ENCODE measurements at regions not wholly inside any gene's neighbourhood (a gene's known extent, or its start where the extent isn't known, plus 50 kb on each side); places are given as distances from the start of the nearest gene placed in this dataset.
"Not testable (repeated sequence)": the region's sequence is repeated elsewhere in the genome, so short reads cannot be mapped to it uniquely, and the experiment has no call there.

- H3K27ac ChIP-seq (ENCODE audit: insufficient read depth, low read length), result no peak overlapping the region
- no peak overlapping the region for H3K4me3 ChIP-seq (replicated peaks in 1 of 4; ENCODE audit: control extremely low read depth in 1 of 4, insufficient read depth in 1 of 4, low read depth in 3 of 4, low read length in 4 of 4)
- H3K9ac ChIP-seq (ENCODE audit: insufficient read depth, low read length), result no peak overlapping the region
- TF ChIP-seq CTCF (conservative IDR thresholded peaks at IDR 0.05 in 1 of 2, IDR thresholded peaks at IDR 0.05 in 1 of 2; ENCODE audit: low read depth in 1 of 2, low read length in 2 of 2) (no peak), EZH2 (IDR thresholded peaks at IDR 0.05; ENCODE audit: low read length, missing control alignments) (no peak)
- H3K79me2 ChIP-seq (ENCODE audit: control insufficient read depth, insufficient read depth, low read length), result no peaks in the 10 kb centered on the region
- no peak overlapping the region for H3K4me2 ChIP-seq (ENCODE audit: extremely low read depth, insufficient read depth, low read length)
- H3K27me3 ChIP-seq (ENCODE audit: control insufficient read depth, insufficient read depth, low read length), result no peaks in the 10 kb centered on the region
- no peak for DNase-seq (ENCODE audit: low read depth in 2 of 2)
- H2AFZ ChIP-seq (ENCODE audit: low read length), result no peak overlapping the region
- no peaks in the 10 kb centered on the region for H3K4me1 ChIP-seq (ENCODE audit: control insufficient read depth, extremely low read depth, insufficient read depth, low read length)
- H4K20me1 ChIP-seq (ENCODE audit: control insufficient read depth, extremely low read depth, insufficient read depth, low read length), result no peaks in the 10 kb centered on the region
- H3K9me3 ChIP-seq (ENCODE audit: control insufficient read depth, insufficient read depth, low read depth, low read length), result no peaks in the 10 kb centered on the region
- H3K36me3 ChIP-seq (ENCODE audit: control insufficient read depth, insufficient read depth, low read length), result no peaks in the 10 kb centered on the region
Observed at GRCh38 chr20:54985091-54985490, 509.7 kb downstream of the DOK5 start.

- Histone ChIP-seq H3K27ac (ENCODE audit: insufficient read depth, low read length) (no peak overlapping the region), H3K27me3 (ENCODE audit: control insufficient read depth, insufficient read depth, low read length) (no peaks in the 10 kb centered on the region)
Observed at GRCh38 chr20:54984104-54984448, 508.7 kb downstream of the DOK5 start.

GRCh38 chr20:54983394-54984103 is 508.2 kb downstream of the DOK5 start:
- not testable (repeated sequence) for H3K4me3 ChIP-seq (replicated peaks in 1 of 4; ENCODE audit: control extremely low read depth in 1 of 4, insufficient read depth in 1 of 4, low read depth in 3 of 4, low read length in 4 of 4); H3K4me1 ChIP-seq (ENCODE audit: control insufficient read depth, extremely low read depth, insufficient read depth, low read length); H3K79me2 ChIP-seq (ENCODE audit: control insufficient read depth, insufficient read depth, low read length); DNase-seq (ENCODE audit: low read depth in 2 of 2); H3K27ac ChIP-seq (ENCODE audit: insufficient read depth, low read length); H2AFZ ChIP-seq (ENCODE audit: low read length); H3K36me3 ChIP-seq (ENCODE audit: control insufficient read depth, insufficient read depth, low read length); H3K27me3 ChIP-seq (ENCODE audit: control insufficient read depth, insufficient read depth, low read length); H3K9me3 ChIP-seq (ENCODE audit: control insufficient read depth, insufficient read depth, low read depth, low read length); H3K9ac ChIP-seq (ENCODE audit: insufficient read depth, low read length); H4K20me1 ChIP-seq (ENCODE audit: control insufficient read depth, extremely low read depth, insufficient read depth, low read length); H3K4me2 ChIP-seq (ENCODE audit: extremely low read depth, insufficient read depth, low read length)

More at GRCh38 chr20:54984104-54984448, 508.7 kb downstream of the DOK5 start:
- H3K4me3 ChIP-seq (replicated peaks in 1 of 4; ENCODE audit: control extremely low read depth in 1 of 4, insufficient read depth in 1 of 4, low read depth in 3 of 4, low read length in 4 of 4), result no peak overlapping the region
- H3K4me2 ChIP-seq (ENCODE audit: extremely low read depth, insufficient read depth, low read length), result no peak overlapping the region
- no peaks in the 10 kb centered on the region for H3K4me1 ChIP-seq (ENCODE audit: control insufficient read depth, extremely low read depth, insufficient read depth, low read length)
- no peaks in the 10 kb centered on the region for H3K36me3 ChIP-seq (ENCODE audit: control insufficient read depth, insufficient read depth, low read length)
- no peaks in the 10 kb centered on the region for H4K20me1 ChIP-seq (ENCODE audit: control insufficient read depth, extremely low read depth, insufficient read depth, low read length)
- no peak for TF ChIP-seq CTCF (conservative IDR thresholded peaks at IDR 0.05 in 1 of 2, IDR thresholded peaks at IDR 0.05 in 1 of 2; ENCODE audit: low read depth in 1 of 2, low read length in 2 of 2)
- TF ChIP-seq EZH2 (IDR thresholded peaks at IDR 0.05; ENCODE audit: low read length, missing control alignments), result no peak
- H3K79me2 ChIP-seq (ENCODE audit: control insufficient read depth, insufficient read depth, low read length), result no peaks in the 10 kb centered on the region
- H3K9ac ChIP-seq (ENCODE audit: insufficient read depth, low read length), result no peak overlapping the region
- no peak for DNase-seq (ENCODE audit: low read depth in 2 of 2)
- no peaks in the 10 kb centered on the region for H3K9me3 ChIP-seq (ENCODE audit: control insufficient read depth, insufficient read depth, low read depth, low read length)
- H2AFZ ChIP-seq (ENCODE audit: low read length), result no peak overlapping the region

Measured in fibroblast of lung (primary cell).